Lower leg skin (tissue), 4 donors: ENCODE measurements at regions not wholly inside any gene's neighbourhood (a gene's known extent, or its start where the extent isn't known, plus 50 kb on each side); places are given as distances from the start of the nearest gene placed in this dataset.

Experiments used
- DNase-seq, 2 donors: peaks; one replicate each; pipeline ENCODE4 v3.0.0-alpha.2; 2019; ENCODE audit warnings: low spot score in 2 of 2
- H3K4me3 ChIP-seq: fragments of 200-600 bp; sonication (generic); 2 replicates; pipeline ENCODE4 v1.5.1; 2017; ENCODE audit warnings: mild to moderate bottlenecking, low read depth; ENCODE audit not compliant: poor library complexity, severe bottlenecking
- CTCF ChIP-seq, 3 donors: fragments of 450-650 bp; IDR thresholded peaks; one replicate each; pipeline ENCODE4 v1.5.1; 2016; ENCODE audit warnings: antibody characterized with exemption in 3 of 3, mild to moderate bottlenecking in 3 of 3, moderate library complexity in 2 of 3
- POLR2A ChIP-seq, 2 donors: fragments of 450-650 bp; IDR thresholded peaks; one replicate each; pipeline ENCODE4 v1.6.1; 2016 to 2017; ENCODE audit warnings: antibody characterized with exemption in 2 of 2, mild to moderate bottlenecking in 1 of 2, moderate library complexity in 1 of 2
- WGBS, 2 donors: methylation state at CpG; one replicate each; pipeline ENCODE4 v1.1.5; 2018; 5-methylcytosine and 5-hydroxymethylcytosine counted together
- intact Hi-C: fragments of 100-400 bp; cut with DNase I; formaldehyde crosslinking; loops from one replicate; pipeline ENCODE4 v1.15.0; 2023; ENCODE audit warnings: low total_unique reads

GRCh38 chr4:58127680-58128079 is 1017.5 kb upstream of the IGFBP7 start:
- intact Hi-C loops: no loop called here
- WGBS, 2 donors: 76 to 91% methylated on average over 1 of the region's 1 CpG

GRCh38 chr4:58119298-58119697 is 1009.1 kb upstream of the IGFBP7 start:
- H3K4me3 ChIP-seq: no peak overlapping the region
- DNase-seq: no peak
- intact Hi-C loops: no loop called here
- no peak for TF ChIP-seq POLR2A (IDR thresholded peaks at IDR 0.05)
- no peak for TF ChIP-seq CTCF (IDR thresholded peaks at IDR 0.05)
- WGBS, 2 donors: 78 to 91% methylated on average over 3 of the region's 3 CpGs

More at GRCh38 chr4:58127680-58128079, 1017.5 kb upstream of the IGFBP7 start:
- TF ChIP-seq CTCF (IDR thresholded peaks at IDR 0.05) (no peak), POLR2A (IDR thresholded peaks at IDR 0.05) (no peak)
- H3K4me3 ChIP-seq: no peak overlapping the region
- no peak for DNase-seq

- H3K4me3 ChIP-seq: no peak overlapping the region
- DNase-seq: no peak
- intact Hi-C loops: no loop called here
- TF ChIP-seq POLR2A (IDR thresholded peaks at IDR 0.05) (no peak), CTCF (IDR thresholded peaks at IDR 0.05) (no peak)
- 42 to 50% methylated on average over 2 of the region's 2 CpGs for WGBS, 2 donors
Measured at GRCh38 chr4:58113126-58113525, 1002.9 kb upstream of the IGFBP7 start.

- TF ChIP-seq POLR2A (IDR thresholded peaks at IDR 0.05) (no peak), CTCF (IDR thresholded peaks at IDR 0.05) (no peak)
Measured at GRCh38 chr4:58111818-58112217, 1001.6 kb upstream of the IGFBP7 start.

GRCh38 chr4:58093352-58093751 is 983.2 kb upstream of the IGFBP7 start:
- TF ChIP-seq POLR2A (IDR thresholded peaks at IDR 0.05): no peak
- TF ChIP-seq CTCF (IDR thresholded peaks at IDR 0.05): no peak
- intact Hi-C loops: no loop called here
- 96% methylated on average over 4 of the region's 4 CpGs for WGBS, 2 donors
- no peak for DNase-seq
- no peak overlapping the region for H3K4me3 ChIP-seq

More at GRCh38 chr4:58111818-58112217, 1001.6 kb upstream of the IGFBP7 start:
- intact Hi-C loops: no loop called here
- H3K4me3 ChIP-seq: no peak overlapping the region
- WGBS, 2 donors: 38 to 50% methylated on average over 2 of the region's 2 CpGs
- DNase-seq: no peak

- intact Hi-C loops: no loop called here
- H3K4me3 ChIP-seq: no peak overlapping the region
- no peak for DNase-seq
- no peak for TF ChIP-seq POLR2A (IDR thresholded peaks at IDR 0.05)
- TF ChIP-seq CTCF (IDR thresholded peaks at IDR 0.05): no peak
Measured at GRCh38 chr4:58090539-58090938, 980.4 kb upstream of the IGFBP7 start.
